HG03045 (cell line): ENCODE measurements at regions not wholly inside any gene's neighbourhood (a gene's known extent, or its start where the extent isn't known, plus 50 kb on each side); places are given as distances from the start of the nearest gene placed in this dataset.

Experiments
- ATAC-seq: cut with Tn5 transposase; IDR thresholded peaks from one replicate; pipeline ENCODE4 v1.9.1; 2021; ENCODE audit warnings: mild to moderate bottlenecking, moderate library complexity; ENCODE audit not compliant: unreplicated experiment

GRCh38 chr6:6376845-6377244 is 56.4 kb upstream of the F13A1 start:
- ATAC-seq = no peak

- no peak for ATAC-seq
Measured at GRCh38 chr6:6377621-6378020, 57.2 kb upstream of the F13A1 start.

- ATAC-seq = no peak
Measured at GRCh38 chr6:6379573-6379972, 59.1 kb upstream of the F13A1 start.

GRCh38 chr6:6384520-6384919 is 64.1 kb upstream of the F13A1 start:
- no peak for ATAC-seq

- no peak for ATAC-seq
Measured at GRCh38 chr6:6386010-6386409, 65.5 kb upstream of the F13A1 start.

- peak; percentile 68 for ATAC-seq
Measured at GRCh38 chr6:6390849-6391602, 70.6 kb upstream of the F13A1 start.

GRCh38 chr6:6392214-6393068 is 72.0 kb upstream of the F13A1 start:
- ATAC-seq = peak; percentile 70

- ATAC-seq = peak; percentile 9
Measured at GRCh38 chr6:6393069-6393529, 72.6 kb upstream of the F13A1 start.

- no peak for ATAC-seq
Measured at GRCh38 chr6:6395581-6396197, 75.2 kb upstream of the F13A1 start.

- no peak for ATAC-seq
Measured at GRCh38 chr6:6397842-6398241, 77.4 kb upstream of the F13A1 start.

GRCh38 chr6:6399568-6399967 is 79.1 kb upstream of the F13A1 start:
- ATAC-seq = no peak

GRCh38 chr6:6401401-6401800 is 80.9 kb upstream of the F13A1 start:
- ATAC-seq = no peak

- no peak for ATAC-seq
Measured at GRCh38 chr6:6402006-6402405, 81.5 kb upstream of the F13A1 start.

GRCh38 chr6:6402591-6402990 is 82.1 kb upstream of the F13A1 start:
- no peak for ATAC-seq

GRCh38 chr6:6405031-6405430 is 84.6 kb upstream of the F13A1 start:
- ATAC-seq = no peak

GRCh38 chr6:6405997-6406714 is 85.7 kb upstream of the F13A1 start:
- no peak for ATAC-seq

GRCh38 chr6:6406715-6407070 is 86.2 kb upstream of the F13A1 start:
- ATAC-seq = no peak

GRCh38 chr6:6407071-6407741 is 86.7 kb upstream of the F13A1 start:
- ATAC-seq = peak; percentile 96

GRCh38 chr6:6409397-6410030 is 89.1 kb upstream of the F13A1 start:
- ATAC-seq = no peak

- ATAC-seq = no peak
Measured at GRCh38 chr6:6411115-6411514, 90.7 kb upstream of the F13A1 start.
